ENCODE measurements at regions not wholly inside any gene's neighbourhood (a gene's known extent, or its start where the extent isn't known, plus 50 kb on each side); places are given as distances from the start of the nearest gene placed in this dataset.
"Not testable (repeated sequence)": the region's sequence is repeated elsewhere in the genome, so short reads cannot be mapped to it uniquely, and the experiment has no call there.

DNA sequence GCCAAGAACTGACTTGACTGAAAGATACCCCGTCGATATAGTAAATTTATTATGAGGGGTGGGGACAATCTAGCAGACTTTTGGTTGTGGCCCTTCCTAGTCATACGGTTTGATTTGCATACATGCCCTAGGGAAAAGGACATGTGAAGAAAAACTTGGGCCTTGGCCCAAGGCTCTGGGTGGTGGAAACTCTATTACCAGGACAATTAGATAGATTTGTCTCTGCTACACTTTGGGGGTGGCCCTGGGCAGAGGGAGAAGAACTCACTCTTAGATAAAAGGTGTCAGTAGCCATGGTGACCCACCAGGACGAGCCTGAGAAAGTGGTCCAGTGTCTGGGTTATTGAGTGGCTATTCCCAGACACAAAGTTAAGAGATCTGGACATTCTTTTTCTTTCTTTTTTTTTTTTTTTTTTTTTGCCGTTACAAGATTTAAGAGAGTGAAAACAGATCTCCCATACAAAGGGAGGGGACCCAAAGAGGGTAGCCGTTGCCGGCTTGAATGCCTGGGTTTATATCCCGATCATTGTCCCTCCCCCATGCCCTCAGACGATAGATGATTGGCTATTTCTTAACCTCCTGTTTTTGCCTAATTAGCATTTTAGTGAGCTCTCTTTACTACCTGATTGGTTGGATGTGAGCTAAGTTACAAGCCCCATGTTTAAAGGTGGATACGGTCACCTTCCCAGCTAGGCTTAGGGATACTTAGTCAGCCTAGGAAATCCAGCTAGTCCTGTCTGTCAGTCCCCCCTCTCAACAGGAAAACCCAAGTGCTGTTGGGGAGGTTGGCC, 96.4 kb upstream of the SMAD3 start:
- no peak for DNase-seq

DNA sequence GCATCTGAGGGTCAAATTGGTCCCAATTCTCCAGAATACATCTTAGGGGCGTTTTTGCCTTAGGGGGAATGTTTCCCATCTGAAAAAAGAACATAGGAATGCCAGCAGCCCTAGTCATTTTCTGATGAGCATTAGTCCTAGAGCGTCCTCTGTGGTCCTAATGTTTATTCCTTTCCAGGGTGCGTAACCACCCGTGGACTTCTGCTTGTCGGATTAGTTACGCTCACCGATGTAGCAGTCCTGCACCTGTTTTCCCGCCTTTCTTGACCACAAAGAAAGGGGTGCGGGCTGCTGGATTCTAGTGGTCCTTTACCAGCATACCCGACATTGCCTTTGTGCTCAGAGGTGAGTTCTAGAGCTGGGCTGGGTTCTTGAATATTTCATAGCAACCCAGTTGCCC, 91.3 kb upstream of the SMAD3 start:
- DNase-seq = not testable (repeated sequence)

DNA sequence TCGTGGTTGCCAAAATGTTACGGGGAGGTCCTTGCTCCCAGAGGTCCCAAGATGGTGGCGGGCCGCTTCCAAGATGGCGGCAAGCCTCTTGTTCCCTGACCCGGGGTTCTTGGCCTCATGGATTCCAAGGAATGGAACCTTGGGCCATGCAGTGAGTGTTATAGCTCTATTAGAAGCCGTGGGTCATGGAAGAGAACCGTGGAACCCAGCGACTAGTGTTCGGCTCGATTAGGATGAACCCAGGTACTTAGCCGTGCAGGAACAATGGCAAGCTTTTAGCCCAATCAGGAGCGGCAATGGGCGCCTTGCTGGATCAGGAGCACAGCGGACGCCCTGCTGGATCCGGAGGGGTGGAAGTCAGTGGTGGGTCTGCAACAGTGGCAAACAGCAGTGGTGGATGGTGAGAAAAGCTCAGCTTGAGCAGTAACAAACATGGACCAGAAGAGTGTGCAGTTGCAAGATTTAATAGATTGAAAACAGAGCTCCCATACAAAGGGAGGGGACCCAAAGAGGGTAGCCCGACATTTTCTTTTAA, 89.2 kb upstream of the SMAD3 start:
- not testable (repeated sequence) for DNase-seq

DNA sequence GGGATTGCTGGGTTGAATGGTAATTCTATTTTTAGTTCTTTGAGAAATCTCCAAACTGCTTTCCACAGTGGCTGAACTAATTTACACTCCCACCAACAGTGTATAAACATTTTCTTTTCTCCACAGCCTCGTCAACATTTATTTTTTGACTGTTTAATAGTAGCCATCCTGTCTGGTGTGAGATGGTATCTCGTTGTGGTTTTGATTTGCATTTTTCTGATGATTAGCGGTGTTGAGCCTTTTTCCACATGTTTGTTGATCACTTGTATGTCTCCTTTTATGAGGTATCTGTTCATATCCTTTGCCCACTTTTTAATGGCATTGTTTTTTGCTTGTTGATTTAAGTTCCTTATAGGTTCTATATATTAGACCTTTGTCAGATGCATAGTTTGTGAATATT, 85.1 kb upstream of the SMAD3 start:
- DNase-seq = not testable (repeated sequence)

DNA sequence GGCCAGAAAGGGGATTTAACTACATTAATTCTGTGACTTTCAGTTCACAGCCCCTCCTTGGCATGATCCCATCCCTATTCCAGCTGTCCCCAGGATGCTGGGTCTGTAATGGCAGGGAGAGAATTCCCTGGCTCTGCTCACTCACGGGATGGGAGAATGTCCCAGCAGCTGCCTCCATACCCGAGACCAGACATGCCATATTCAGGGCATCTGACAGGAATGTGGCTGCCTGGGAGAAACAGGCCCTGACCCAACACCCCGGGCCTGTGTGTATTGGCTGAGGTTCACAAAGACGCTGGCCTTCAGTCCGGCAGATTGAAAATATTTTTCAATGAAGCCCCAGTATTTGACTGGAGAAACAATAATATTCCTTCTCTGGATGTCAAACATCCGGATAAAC, 83.6 kb upstream of the SMAD3 start:
- DNase-seq = no peak

DNA sequence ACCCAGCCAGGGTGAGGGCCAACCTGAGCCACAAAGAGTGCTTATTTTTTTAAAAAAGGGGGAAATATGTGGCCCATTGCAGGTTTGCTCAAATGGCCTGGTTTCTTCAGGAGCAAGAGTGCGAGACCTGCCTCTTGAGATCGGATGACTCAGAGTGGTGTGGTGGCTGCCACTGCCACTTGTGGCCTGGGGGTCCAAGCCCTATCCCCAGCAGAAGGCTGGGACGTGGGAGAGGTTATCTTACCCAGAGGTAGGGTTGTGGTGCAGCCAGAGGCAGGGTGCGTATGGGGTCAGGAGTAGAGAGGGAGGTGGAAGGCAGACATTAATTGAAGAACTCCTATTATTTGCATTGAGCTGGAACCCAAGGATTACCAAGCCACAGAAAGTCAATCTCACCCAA, 83.2 kb upstream of the SMAD3 start:
- DNase-seq = no peak

DNA sequence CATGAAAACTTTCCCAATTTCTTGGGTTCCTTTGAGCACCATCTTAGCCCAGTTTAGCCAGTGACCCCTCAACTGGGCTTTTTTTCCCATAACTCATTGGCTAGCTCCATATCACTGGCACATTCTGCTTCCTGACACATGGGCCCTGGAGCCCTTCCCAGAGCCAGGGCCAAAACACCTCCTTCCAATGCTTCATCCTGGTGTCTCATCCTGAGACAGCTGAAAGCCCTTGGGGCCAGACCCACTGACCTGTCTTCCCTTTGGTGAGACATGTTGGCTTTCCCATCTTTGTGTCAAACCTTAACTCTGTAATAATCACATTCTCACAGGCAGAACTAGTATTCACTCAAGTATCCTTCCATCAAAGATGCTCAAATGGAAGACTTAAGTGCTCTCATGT, 82.6 kb upstream of the SMAD3 start:
- DNase-seq = no peak

DNA sequence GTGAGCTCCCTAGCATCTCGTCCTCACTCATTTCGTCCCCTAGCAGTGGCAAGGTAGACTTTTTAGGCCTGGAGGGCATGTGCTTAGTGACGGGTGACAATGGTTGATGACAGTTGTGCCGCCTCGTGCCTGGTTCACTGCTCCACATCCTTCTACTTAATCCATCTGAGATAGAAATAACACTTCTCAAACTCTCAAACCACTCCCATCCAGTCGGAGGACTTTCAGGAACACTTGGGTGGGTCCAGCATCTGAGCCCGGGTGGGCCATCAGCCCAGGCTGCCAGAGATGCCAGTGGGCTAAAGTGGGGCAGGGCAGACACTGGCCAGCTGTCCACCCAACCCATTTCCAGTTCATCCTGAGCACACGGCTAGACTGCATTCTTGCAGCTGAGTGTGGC, 79.7 kb upstream of the SMAD3 start:
- no peak for DNase-seq

DNA sequence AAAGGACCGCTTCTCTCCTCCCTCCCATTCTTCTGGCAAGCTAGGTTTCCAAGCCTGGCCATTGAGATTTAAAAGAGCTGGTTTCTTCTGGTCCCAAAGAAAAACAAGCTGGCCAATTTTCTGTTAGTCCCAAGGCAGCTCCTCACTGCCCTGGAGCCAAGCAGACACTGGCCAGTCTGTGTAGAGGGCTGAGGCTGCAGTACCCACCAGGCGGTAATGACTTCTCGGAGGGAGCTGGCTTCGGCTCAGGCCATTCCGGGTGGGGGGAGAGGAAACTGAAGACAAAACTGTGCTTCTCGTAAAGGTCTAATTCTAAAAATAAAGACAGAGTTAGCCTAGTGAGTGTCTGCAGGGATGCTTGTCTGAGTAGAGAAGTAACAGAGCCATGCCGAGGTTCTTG, 78.5 kb upstream of the SMAD3 start:
- DNase-seq = no peak

DNA sequence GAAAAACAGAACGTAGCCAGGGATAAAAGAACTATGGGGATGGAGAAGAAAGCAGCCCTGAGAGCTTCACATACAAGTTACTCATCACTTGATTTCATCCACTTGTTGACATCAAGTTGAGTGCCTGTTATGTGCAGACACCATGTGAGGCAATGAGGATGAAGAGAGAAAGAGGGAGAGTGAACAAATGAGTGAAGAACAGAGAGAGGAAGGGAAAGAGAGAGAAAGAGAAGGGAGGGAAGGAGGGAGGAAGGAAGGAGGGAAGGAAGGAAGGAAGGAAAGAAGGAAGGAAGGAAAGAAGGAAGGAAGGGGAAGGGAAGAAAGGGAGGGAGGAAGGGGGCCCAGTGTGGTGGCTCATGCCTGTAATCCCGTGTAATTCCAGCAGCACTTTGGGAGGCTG, 72.3 kb upstream of the SMAD3 start:
- DNase-seq = no peak

DNA sequence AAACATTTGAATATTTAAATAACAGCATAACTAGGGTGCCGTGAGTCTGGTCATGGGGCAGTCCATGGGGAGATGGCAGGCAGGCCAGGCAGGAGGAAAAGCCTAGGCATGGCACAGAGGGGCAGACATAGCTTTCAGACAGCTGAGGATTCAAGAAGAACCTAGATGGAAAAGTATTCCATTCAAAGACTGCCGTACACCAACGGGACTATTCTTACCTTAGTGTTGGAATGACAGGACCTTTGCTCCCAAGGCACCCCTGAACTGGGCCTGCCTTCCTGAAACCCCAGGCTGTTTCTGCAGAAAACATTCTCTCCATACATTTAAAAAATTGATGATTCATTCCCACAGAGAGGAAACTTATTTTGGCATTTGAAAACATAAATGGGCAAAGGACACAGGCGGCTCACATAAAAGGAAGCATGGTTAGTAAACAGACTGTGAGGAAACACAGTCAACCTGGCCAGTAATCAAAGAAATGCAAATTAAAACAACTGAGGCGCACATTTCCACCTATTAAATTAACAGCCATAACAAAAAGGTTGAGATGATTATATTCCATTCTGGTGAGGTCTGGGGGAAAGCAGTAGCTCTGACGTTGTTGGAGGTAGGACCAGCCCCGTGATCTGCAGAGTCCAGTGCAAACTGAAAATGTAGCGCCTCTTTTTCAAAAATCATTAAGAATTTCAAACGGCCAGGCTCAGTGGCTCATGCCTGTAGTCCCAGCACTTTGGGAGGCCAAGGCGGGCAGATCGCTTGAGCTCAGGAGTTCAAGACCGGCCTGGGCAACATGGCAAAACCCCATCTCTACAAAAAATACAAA, 71.3 kb upstream of the SMAD3 start:
- DNase-seq = no peak

DNA sequence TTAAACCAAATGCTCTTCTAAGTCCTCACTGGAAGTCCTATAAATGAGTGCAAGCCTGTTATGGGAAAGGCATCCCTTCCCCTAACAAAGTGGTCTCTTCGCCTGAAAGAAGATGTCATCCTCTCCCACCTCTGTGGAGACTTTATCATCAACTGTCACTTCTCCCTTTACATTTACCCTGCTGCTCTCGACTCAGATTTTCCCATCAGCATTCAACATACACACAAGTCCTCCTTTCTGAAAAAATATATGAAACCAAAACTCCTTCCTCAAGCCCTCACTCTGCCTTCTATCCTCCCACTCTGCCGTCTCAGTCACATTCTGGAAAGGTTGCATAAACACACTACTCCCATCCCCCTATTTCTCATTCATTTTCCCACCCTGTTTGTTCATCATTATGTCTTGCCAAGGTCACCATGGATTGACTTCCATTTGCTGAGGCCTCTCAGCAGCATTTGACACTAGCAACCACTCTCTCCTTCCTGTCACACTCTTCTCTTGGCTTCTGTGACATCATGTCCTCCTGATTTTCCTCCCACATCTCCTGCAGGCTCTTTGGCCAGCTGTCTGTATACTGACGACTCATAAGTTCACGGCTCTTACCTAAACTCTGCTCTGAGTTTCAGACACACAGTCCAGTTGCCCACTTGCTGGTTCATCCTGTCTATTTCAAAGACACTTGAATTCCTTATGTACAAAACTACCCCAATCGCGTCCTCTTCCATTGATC, 70.3 kb upstream of the SMAD3 start:
- peak; percentile 73 for DNase-seq

DNA sequence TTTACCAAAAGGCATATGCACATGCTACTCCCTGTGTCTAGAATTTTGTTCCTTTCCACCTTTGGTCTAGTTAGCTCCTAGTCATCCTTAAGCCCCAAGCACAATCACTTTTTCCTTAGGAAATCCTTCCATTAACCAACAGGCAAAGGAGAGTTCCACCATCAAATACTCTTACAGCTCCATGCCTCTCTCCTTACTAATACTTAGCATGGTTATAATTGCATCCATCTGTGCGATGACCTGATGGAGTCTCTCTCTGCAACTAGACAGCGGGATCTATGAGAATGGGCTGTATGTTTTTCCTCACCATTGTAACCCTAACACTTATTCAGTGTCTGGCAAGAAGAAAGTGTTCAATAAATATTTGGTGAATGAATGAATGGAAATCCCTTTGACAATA, 69.3 kb upstream of the SMAD3 start:
- no peak for DNase-seq

DNA sequence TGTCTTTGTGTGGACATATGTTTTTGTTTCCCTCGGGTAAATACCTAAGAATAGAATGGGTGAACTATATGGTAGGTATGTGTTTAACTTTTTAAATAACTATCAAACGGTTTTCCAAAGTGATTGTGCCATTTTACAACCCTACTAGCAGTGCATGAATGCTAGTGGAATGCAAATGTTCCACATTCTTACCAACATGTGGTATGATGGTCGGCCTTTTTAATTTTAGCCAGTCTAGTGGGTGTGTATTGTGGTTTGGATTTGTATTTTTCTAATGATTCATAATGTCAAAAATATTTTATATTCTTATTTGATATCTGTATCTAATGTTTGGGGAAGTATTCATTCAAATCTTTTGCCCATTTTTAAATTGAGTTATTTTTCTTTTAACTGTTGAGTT, 68.2 kb upstream of the SMAD3 start:
- DNase-seq = no peak

DNA sequence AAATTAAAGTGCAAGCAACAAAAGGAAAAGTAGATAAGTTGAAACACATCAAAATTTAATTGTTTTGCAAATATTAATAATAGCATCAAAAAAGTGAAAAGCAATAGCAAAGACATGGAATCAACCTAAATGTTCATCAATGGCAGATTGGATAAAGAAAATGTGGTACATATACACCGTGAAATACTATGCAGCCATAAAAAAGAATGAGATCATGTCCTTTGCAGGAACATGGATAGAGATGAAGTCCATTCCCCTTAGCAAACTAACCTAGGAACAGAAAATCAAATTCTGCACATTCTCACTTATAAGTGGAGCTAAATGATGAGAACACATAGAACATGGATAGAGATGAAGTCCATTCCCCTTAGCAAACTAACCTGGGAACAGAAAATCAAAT, 67.2 kb upstream of the SMAD3 start:
- not testable (repeated sequence) for DNase-seq

DNA sequence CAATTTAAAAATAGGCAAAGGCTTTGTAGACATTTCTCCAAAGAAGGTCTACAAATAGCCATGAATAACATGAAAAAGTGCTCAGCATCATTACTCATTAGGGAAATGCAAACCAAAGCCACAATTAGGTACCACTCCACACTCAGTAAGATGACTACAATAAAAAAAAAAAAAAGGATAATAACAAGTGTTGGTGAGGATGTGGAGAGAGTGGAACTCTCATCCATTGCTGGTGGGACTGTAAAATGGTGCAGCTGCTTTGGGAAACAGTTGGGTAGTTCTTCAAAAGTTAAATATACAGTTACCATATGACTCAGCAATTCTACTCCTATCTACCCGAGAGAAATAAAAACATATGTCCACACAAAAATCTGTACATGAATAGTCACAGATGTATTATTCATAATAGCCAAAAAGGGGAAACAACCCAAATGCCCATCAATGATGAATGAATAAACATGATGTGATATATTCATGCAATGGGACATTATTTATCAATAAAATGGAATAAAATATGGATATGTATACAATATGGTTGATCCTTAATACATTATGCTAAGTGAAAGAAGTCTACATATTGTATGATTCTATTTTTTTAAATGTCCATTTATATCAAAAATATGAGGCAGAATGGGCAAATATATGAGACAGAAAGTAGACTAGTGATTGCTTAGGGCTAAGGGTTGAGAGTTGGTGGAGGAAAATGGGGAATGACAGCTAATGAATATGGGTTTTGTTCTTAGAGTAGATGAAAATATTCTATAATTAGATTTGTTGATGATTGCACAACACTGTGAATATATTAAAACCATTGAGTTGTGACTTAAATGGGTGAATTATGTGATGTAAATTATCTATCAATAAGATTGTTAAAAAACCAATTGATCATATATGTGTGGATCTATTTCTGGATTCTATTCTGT, 66.1 kb upstream of the SMAD3 start:
- peak; percentile 47 for DNase-seq

DNA sequence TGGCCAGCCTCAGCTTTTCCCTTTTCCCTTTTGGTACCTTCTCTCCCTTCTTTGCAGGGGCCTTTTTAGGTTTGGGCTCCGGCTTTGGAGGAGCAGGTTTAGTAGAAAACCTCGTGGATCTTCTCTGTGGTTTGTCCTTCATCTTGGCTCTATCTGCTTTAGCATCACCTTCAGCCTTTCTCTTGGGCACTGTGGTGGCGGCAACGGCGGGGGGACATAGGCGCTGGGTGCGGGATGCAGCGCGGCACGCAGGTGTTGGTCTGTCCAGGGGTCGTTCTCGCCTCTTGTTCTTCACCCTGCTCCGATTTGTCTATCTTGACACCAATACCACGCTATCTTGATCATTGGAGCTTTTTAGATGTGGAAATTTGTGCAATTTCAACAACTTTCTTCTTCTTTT, 64.5 kb upstream of the SMAD3 start:
- no peak for DNase-seq

DNA sequence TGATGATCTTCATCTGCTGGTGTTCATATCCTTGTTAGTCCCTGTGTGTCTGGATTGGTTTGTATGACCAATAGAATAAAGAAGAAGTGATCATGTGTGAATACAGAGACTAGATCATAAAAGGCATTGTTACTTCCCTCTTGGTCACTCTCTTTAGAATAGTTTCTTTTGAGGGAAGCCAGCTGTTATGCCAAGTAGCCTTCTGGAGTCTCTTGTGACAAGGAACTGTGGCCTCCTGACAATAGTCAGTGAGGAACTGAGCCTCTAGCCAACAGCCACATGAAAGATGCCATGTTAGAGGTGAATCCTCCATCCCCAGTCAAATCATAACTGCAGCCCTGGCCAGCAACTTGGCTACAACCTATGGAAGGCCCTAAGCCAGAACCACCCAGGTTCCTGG, 63.0 kb upstream of the SMAD3 start:
- peak; percentile 54 for DNase-seq

DNA sequence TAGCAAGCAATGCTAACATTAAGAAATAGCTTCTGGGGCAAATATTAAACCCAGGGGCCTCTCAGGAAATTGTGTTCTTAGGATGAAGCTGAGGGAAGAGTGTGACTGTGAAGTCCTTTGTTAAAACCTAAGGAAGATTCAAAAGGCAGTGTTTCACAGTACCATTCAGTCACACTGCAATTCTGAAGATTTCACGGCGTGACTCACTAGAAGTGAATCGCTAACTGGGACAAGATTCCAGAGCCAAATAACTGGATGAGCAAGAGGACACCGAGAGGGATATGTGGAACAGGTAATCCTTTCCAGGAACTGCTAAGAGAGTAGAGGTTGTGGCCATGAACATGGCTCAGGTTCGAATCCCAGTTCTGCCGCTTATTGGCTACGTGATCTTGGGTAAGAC, 61.8 kb upstream of the SMAD3 start:
- DNase-seq = no peak

DNA sequence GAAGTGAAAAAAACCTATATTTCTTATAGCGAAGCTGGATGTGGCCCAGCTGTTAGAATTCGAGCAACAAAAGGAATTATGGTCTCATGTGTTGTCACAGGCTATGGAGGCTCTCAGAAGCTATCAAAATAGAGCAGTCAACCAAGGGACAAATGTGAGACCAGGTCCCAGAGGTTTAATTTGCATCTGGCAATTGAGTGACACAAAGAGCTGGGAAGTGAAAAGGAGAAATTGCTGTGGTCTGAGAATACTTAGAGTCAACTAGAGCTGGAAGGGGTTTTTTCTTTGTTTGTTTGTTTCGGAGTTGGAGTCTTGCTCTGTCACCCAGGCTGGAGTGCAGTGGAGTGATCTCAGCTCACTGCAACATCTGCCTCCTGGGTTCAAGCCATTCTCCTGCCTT, 61.3 kb upstream of the SMAD3 start:
- peak; percentile 54 for DNase-seq

DNA sequence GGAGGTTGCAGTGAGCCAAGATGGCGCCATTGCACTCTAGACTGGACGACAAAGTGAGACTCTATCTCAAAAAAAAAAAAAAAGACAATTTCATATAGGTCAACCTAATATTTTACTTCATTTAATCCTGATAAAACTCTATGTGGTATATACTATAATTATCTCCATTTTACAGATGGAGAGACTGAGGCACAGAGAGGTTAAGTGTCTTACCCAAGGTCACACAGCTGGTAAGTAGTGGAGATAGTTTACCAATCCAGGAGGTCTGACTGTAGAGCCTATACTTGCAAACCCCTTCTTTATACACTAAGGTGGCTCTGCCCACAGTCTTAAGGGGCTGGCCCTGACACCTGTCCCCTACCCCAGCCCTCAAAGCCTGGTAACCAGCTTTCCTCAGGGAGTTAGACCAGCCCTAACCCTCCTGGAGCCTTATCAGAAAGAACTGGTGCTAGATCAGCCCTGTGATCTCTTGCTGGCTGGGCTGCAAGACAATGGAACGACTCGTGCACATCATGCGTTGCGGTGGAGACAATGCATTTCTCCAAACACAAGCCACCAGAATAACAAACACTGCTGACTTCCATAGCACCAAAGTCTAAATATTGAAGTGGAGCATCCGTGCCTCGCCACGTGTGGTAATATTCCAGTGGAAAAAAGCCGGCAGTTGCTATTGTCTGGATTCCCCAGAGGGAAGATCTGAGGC, 60.0 kb upstream of the SMAD3 start:
- DNase-seq = no peak
